ENCODE measurements at regions not wholly inside any gene's neighbourhood (a gene's known extent, or its start where the extent isn't known, plus 50 kb on each side); places are given as distances from the start of the nearest gene placed in this dataset.

DNA sequence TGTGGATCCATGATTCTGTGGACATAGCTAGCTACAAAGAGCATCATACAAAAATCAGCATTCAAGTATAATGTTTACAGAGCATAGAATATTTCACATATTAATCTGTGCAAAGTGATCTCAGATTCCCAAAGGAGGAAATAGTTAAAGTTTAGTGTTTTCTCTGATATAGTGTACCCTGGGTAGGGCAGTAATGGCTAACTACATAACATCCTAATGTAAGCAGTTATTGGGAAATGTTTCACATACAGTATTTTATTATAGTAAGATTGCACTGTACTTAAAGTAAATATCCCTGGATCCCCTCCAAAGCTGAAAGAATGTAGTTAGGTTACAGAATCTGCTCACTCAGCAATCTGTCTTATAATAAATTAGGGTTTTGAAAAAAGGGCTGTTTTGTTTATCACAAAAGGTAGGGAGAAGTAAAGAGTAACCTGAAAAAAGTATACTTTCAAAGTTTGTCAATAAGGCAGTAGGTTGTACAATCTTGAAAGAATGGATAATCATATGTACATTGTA, 52.5 kb upstream of the SMARCA2 start:
- H3K4me3 ChIP-seq (ENCODE audit: insufficient read depth, low read length, poor library complexity, severe bottlenecking), result no peak overlapping the region
- H3K36me3 ChIP-seq (ENCODE audit: low read length), result no peaks in the 10 kb centered on the region
- no peaks in the 10 kb centered on the region for H3K79me2 ChIP-seq (ENCODE audit: insufficient read depth, low read length)
- no peak overlapping the region for H2AFZ ChIP-seq (ENCODE audit: low read depth, low read length, severe bottlenecking)
- no peaks in the 10 kb centered on the region for H3F3A ChIP-seq (ENCODE audit: insufficient read depth)
- no peaks in the 10 kb centered on the region for H3K9me3 ChIP-seq (ENCODE audit: insufficient read depth, low read length)
- no peaks in the 10 kb centered on the region for H4K20me1 ChIP-seq (ENCODE audit: low read depth, low read length)
- no peak overlapping the region for H3K27ac ChIP-seq (ENCODE audit: low read depth, low read length)
- H3K27me3 ChIP-seq (ENCODE audit: low read length), result no peaks in the 10 kb centered on the region
- H3K9ac ChIP-seq (ENCODE audit: low read length), result no peak overlapping the region
- no peaks in the 10 kb centered on the region for H3K9me2 ChIP-seq (replicated peaks; ENCODE audit: insufficient read depth, low read length)
- no peak overlapping the region for H3K4me2 ChIP-seq (ENCODE audit: low read depth, low read length, poor library complexity, severe bottlenecking)
- TF ChIP-seq, protein P1, sequence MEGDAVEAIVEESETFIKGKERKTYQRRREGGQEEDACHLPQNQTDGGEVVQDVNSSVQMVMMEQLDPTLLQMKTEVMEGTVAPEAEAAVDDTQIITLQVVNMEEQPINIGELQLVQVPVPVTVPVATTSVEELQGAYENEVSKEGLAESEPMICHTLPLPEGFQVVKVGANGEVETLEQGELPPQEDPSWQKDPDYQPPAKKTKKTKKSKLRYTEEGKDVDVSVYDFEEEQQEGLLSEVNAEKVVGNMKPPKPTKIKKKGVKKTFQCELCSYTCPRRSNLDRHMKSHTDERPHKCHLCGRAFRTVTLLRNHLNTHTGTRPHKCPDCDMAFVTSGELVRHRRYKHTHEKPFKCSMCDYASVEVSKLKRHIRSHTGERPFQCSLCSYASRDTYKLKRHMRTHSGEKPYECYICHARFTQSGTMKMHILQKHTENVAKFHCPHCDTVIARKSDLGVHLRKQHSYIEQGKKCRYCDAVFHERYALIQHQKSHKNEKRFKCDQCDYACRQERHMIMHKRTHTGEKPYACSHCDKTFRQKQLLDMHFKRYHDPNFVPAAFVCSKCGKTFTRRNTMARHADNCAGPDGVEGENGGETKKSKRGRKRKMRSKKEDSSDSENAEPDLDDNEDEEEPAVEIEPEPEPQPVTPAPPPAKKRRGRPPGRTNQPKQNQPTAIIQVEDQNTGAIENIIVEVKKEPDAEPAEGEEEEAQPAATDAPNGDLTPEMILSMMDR (IDR thresholded peaks at IDR 0.05; ENCODE audit: insufficient read depth, low read length, poor library complexity, severe bottlenecking), result no peak
- no peak for TF ChIP-seq EZH2phosphoT487 (conservative IDR thresholded peaks at IDR 0.05; ENCODE audit: low read length)

DNA sequence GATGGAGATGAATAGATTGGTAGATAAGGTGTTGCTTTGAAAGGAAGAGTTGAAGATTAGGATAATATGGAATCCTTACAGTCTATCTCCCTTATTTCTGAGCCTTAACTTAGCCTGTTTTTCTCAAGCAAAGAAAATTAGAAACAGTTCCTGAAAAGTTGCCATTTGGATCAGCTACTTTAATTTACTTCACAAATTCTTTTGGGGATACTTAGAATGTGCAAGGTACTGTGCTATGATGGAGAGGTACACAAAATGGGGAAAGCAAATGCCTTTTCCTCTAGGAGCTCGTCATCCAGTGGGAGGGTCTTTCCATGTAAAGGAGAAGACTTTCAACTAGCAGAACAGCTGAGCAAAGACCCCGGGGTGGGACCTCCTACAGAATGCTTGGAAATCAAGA, 51.1 kb upstream of the SMARCA2 start:
- TF ChIP-seq, protein P1 (IDR thresholded peaks at IDR 0.05; ENCODE audit: insufficient read depth, low read length, poor library complexity, severe bottlenecking), result no peak
- TF ChIP-seq EZH2phosphoT487 (conservative IDR thresholded peaks at IDR 0.05; ENCODE audit: low read length), result no peak

More for the DNA sequence above, 51.1 kb upstream of the SMARCA2 start:
- H4K20me1 ChIP-seq (ENCODE audit: low read depth, low read length), result no peaks in the 10 kb centered on the region
- H3F3A ChIP-seq (ENCODE audit: insufficient read depth), result no peaks in the 10 kb centered on the region
- no peak overlapping the region for H3K4me3 ChIP-seq (ENCODE audit: insufficient read depth, low read length, poor library complexity, severe bottlenecking)
- H2AFZ ChIP-seq (ENCODE audit: low read depth, low read length, severe bottlenecking), result no peak overlapping the region
- H3K27me3 ChIP-seq (ENCODE audit: low read length), result no peaks in the 10 kb centered on the region
- no peak overlapping the region for H3K9ac ChIP-seq (ENCODE audit: low read length)
- no peaks in the 10 kb centered on the region for H3K36me3 ChIP-seq (ENCODE audit: low read length)
- no peak overlapping the region for H3K27ac ChIP-seq (ENCODE audit: low read depth, low read length)
- H3K9me2 ChIP-seq (replicated peaks; ENCODE audit: insufficient read depth, low read length), result no peaks in the 10 kb centered on the region
- no peak overlapping the region for H3K4me2 ChIP-seq (ENCODE audit: low read depth, low read length, poor library complexity, severe bottlenecking)
- H3K79me2 ChIP-seq (ENCODE audit: insufficient read depth, low read length), result no peaks in the 10 kb centered on the region
- H3K9me3 ChIP-seq (ENCODE audit: insufficient read depth, low read length), result no peaks in the 10 kb centered on the region
